MCF 10A (cell line): ENCODE measurements at regions not wholly inside any gene's neighbourhood (a gene's known extent, or its start where the extent isn't known, plus 50 kb on each side); places are given as distances from the start of the nearest gene placed in this dataset.

Experiments used
- BruUV-seq: library from RNA; stranded (reverse); fragments of 400-500 nt; replicated peaks from 2 replicates; lab custom pipeline; 2021; lab: Mats Ljungman, UMichigan
- CTCF ChIA-PET: fragments of 300-600 bp; sonication (Branson Sonifier 250); formaldehyde crosslinking; extraction: SDS; loops from one replicate; lab custom pipeline; 2021; ENCODE audit warnings: antibody characterized with exemption, inconsistent platforms; lab: Yijun Ruan, JAX
- POLR2A ChIA-PET: fragments of 300-600, 350-650 bp; sonication (Branson Sonifier 250); formaldehyde crosslinking; extraction: SDS; loops from one replicate; lab custom pipeline; 2020; ENCODE audit warnings: antibody characterized with exemption, inconsistent platforms; lab: Yijun Ruan, JAX
- DNase-seq: peaks from one replicate; pipeline ENCODE4 v3.0.0-alpha.2; 2018; ENCODE audit not compliant: unreplicated experiment
- H3K27ac Mint-ChIP-seq: one replicate; pipeline ENCODE4 v1.8.0; 2022; ENCODE audit warnings: mild to moderate bottlenecking, low read depth, mixed read lengths; ENCODE audit not compliant: unreplicated experiment
- H3K27me3 Mint-ChIP-seq: one replicate; pipeline ENCODE4 v1.8.0; 2022; ENCODE audit warnings: mixed read lengths; ENCODE audit not compliant: insufficient read depth, unreplicated experiment
- H3K36me3 Mint-ChIP-seq: one replicate; pipeline ENCODE4 v1.8.0; 2022; ENCODE audit warnings: mild to moderate bottlenecking, moderate library complexity, mixed read lengths; ENCODE audit not compliant: insufficient read depth, unreplicated experiment
- H3K4me1 Mint-ChIP-seq: one replicate; pipeline ENCODE4 v1.8.0; 2022; ENCODE audit warnings: mixed read lengths; ENCODE audit not compliant: insufficient read depth, unreplicated experiment
- H3K4me3 Mint-ChIP-seq: one replicate; pipeline ENCODE4 v1.8.0; 2022; ENCODE audit warnings: mild to moderate bottlenecking, moderate library complexity, mixed read lengths; ENCODE audit not compliant: unreplicated experiment
- H3K9me3 Mint-ChIP-seq: one replicate; pipeline ENCODE4 v1.8.0; 2022; ENCODE audit warnings: mixed read lengths; ENCODE audit not compliant: unreplicated experiment
- CTCF ChIP-seq: fragments of 200-600 bp; IDR thresholded peaks from one replicate; pipeline ENCODE4 v1.8.0; 2022; ENCODE audit warnings: antibody characterized with exemption, mild to moderate bottlenecking; ENCODE audit not compliant: unreplicated experiment
- intact Hi-C: fragments of 100-400 bp; cut with micrococcal nuclease; formaldehyde crosslinking; loops from 2 replicates; pipeline ENCODE4 v1.14.1; 2022

GRCh38 chr7:21154614-21155013 lies 273.3 kb upstream of the SP4 start:
- no peaks in the 10 kb centered on the region for H3K9me3 Mint-ChIP-seq
- no peak for TF ChIP-seq CTCF
- BruUV-seq, result no TSS peak
- no peaks in the 10 kb centered on the region for H3K4me1 Mint-ChIP-seq
- H3K4me3 Mint-ChIP-seq, result no peak overlapping the region
- ChIA-PET CTCF (no interaction called here), POLR2A (no interaction called here)
- intact Hi-C loops, result no loop called here
- H3K27ac Mint-ChIP-seq, result no peak overlapping the region
- DNase-seq, result no peak
- no peaks in the 10 kb centered on the region for H3K36me3 Mint-ChIP-seq
- no peaks in the 10 kb centered on the region for H3K27me3 Mint-ChIP-seq

- no peaks in the 10 kb centered on the region for H3K36me3 Mint-ChIP-seq
- no peaks in the 10 kb centered on the region for H3K4me1 Mint-ChIP-seq
- ChIA-PET CTCF (interaction anchor here (0.6 to 0.7 kb wide), 2 partner anchors 173 to 385 kb away, joined by 3 to 4 read pairs; no protein-coding TSS in a partner anchor), POLR2A (no interaction called here)
- no TSS peak for BruUV-seq
- DNase-seq, result no peak
- no peak overlapping the region for H3K4me3 Mint-ChIP-seq
- no peaks in the 10 kb centered on the region for H3K27me3 Mint-ChIP-seq
- no peak overlapping the region for H3K27ac Mint-ChIP-seq
- intact Hi-C loops, result no loop called here
- H3K9me3 Mint-ChIP-seq, result peaks cover 2% of the 10 kb centered on the region
- TF ChIP-seq CTCF, result no peak
These were observed 268.4 kb upstream of the SP4 start for GRCh38 chr7:21159506-21159905.

- TF ChIP-seq CTCF, result no peak
- ChIA-PET CTCF (interaction anchor here (0.6 to 0.7 kb wide), 4 partner anchors 174 to 1228 kb away, joined by 3 to 4 read pairs (median 4); no protein-coding TSS in a partner anchor), POLR2A (interaction anchor here (0.6 kb wide), 1 partner anchor 1015 kb away, joined by 3 read pairs; no protein-coding TSS in a partner anchor)
- no peak for DNase-seq
- H3K4me3 Mint-ChIP-seq, result no peak overlapping the region
- intact Hi-C loops, result no loop called here
- H3K9me3 Mint-ChIP-seq, result peaks cover 10% of the 10 kb centered on the region
- H3K4me1 Mint-ChIP-seq, result no peaks in the 10 kb centered on the region
- H3K27ac Mint-ChIP-seq, result no peak overlapping the region
- BruUV-seq, result no TSS peak
- H3K36me3 Mint-ChIP-seq, result no peaks in the 10 kb centered on the region
- no peaks in the 10 kb centered on the region for H3K27me3 Mint-ChIP-seq
These were observed 267.5 kb upstream of the SP4 start for GRCh38 chr7:21160401-21160800.

- Mint-ChIP-seq H3K4me1 (peaks cover 9% of the 10 kb centered on the region), H3K27me3 (no peaks in the 10 kb centered on the region), H3K9me3 (peaks cover 10% of the 10 kb centered on the region), H3K4me3 (no peak overlapping the region), H3K27ac (no peak overlapping the region), H3K36me3 (no peaks in the 10 kb centered on the region)
- CTCF ChIA-PET, result no interaction called here
- no TSS peak for BruUV-seq
- DNase-seq, result no peak
- TF ChIP-seq CTCF, result no peak
- POLR2A ChIA-PET, result no interaction called here
- intact Hi-C loops, result no loop called here
These were observed 259.9 kb upstream of the SP4 start for GRCh38 chr7:21167942-21168341.
